HG02798 (cell line): ENCODE measurements at regions not wholly inside any gene's neighbourhood (a gene's known extent, or its start where the extent isn't known, plus 50 kb on each side); places are given as distances from the start of the nearest gene placed in this dataset.

Experiments used
- ATAC-seq: cut with Tn5 transposase; IDR thresholded peaks from one replicate; pipeline ENCODE4 v1.9.1; 2021; ENCODE audit warnings: mild to moderate bottlenecking; ENCODE audit not compliant: unreplicated experiment, poor library complexity

DNA sequence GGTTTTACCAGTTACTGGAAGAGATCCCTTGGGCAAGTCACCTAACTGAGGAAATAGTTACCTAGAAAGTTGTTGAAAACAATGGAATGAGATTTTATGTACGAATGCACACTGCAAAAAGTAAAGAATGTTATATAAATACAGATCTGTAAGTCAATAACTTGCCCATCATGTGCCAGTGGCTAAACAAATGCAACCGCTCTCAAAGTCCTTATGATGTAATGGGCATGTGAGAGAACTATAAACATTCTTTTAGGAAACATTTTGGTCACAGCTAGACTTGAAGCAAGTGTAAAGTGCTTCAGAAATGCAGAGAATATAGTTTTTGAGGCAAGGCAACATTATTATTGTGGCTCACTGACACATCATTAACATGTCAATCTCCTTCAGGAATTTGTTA is 1044.5 kb downstream of the TUSC7 start:
- no peak for ATAC-seq

DNA sequence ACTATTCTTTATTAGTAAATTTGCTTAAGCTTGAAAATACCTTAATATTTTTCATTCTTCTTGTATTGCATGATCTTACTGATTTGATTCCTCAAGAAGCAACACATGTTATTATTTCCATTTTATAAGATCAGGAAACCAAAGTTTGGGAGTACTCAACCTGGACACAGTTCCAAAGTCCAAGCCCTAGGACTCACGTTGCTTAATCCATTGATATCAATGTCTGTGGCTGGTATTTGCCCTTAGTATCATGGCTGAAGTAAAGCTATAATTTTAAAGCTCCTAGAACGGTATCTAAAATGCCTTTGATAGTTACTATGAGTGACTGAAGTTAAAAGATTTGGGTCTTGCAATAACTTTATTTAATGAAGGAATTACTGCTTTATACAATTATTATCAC is 1045.3 kb downstream of the TUSC7 start:
- ATAC-seq: no peak

DNA sequence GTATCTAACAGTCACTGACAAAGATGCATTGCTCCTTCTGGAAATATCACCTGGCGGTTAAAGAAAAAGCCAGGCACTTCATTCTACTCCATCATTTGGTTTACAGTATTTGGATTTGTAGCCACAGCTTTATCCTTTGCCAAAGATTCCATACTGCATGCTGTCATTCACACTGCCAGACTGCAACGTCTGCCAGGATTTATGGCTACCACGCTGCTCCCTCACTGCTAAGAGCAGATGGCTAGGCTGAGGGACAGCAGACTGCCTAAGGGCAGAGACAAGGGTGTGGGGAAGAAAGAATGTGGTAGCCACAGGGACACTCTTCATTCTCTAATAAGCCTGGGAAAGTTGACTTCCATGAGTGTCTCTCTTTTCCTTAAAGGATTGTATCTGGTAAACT is 1047.0 kb downstream of the TUSC7 start:
- no peak for ATAC-seq

DNA sequence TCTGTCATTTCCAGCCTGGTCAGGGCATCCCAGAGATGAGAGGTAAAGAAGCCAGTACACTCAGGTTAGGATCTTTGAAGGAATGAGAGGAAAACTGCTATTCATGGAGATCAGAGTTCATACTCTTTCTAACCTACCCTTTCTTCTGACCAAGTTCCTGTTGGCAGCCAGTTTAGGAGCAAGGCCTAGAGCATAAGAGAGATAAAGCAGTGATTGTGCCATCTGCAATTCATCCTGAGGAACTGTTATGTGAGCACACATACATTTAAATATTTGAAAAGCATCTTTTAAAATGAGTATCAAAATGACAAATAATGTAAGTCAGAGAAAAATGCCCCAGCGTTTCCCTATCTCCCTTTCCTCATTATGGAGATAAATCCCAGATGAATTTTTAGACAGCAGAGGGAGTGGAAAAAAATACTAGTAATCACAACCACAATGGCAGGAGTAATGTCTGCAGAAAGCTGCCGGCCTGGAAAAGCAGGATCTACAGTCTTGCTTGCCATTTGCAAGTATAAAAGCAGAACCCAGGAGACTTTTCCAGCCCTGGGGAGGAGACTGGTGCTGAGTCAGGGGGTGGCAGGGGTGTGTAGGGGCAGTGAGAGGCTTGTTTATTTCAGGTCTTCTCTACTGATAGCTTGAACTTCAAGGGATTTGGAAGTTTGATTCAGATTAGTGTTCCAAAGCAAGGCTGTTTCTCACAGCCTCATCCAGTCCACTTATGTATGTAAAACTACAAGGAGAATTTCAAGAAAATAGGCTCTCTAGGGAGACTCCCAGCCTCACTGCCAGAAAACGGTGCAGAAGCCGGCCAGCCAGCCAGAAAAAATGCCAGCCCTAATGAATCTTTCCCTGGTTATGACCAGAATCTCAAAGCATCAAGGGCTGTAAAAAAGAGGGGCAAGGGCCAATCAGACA is 1052.4 kb downstream of the TUSC7 start:
- ATAC-seq: no peak

DNA sequence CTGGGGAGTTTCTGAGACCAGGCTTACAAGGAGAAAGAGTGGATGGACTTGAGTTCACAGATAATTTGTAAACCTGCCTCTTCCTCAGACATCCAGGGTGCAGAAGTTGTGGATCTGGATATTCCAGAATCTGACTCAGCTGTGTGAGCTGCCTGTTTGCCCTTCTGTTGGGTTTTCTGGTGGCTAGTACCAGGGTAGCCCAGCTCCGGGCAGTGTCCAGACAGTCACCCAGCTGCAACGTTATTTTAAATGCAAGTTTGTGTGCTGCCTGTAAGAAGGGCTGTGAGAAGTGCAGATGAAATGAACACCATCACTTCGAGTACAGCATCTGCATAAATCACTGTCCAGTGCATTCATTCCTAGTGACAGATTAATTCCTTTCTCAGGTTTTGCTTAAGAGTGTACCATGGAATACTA is 1053.0 kb downstream of the TUSC7 start:
- no peak for ATAC-seq

DNA sequence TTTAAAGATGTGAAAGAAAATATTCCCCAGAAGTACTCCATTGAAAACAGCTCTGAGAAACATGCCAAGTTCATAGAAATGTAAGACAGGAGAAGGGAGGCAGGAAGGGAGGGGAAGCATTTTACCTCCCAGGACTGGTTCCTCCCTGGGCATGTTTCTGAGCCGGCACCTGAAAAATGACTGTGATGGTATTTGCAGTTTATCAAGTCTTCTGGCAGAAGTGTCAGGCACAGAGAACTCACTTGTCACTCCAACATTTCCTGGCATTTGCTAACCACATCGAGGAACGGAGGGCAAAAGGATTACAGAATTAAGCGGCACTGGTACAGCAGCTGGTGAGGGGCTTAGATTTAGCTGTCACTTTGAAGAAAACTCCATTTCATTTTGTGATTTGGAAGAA is 1054.0 kb downstream of the TUSC7 start:
- ATAC-seq: no peak

- ATAC-seq: no peak
Observed at GRCh38 chr3:117768581-117768980, 1059.0 kb downstream of the TUSC7 start.

- ATAC-seq: no peak
Observed at GRCh38 chr3:117774130-117774529, 1064.6 kb downstream of the TUSC7 start.

DNA sequence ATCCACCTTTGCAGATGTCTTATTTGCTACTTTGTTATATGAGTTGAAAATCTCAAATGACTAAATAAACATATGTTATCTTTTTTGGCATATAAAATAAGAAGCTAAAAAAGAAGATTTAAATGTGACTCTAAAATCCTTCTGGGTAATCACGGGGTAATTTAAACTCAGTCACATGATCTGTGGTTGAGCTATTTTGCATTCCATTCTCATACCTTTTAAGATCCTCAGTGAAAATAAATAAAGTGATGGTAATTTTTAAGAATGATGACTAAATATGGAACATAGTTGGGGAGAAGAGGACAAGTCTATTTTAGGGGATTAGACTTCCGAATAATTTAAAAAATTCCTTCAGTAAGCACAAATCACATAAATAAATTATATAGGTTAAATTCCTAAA is 1076.8 kb downstream of the TUSC7 start:
- no peak for ATAC-seq

GRCh38 chr3:117788061-117788460 is 1078.5 kb downstream of the TUSC7 start:
- no peak for ATAC-seq

- no peak for ATAC-seq
Observed at GRCh38 chr3:117788506-117788905, 1078.9 kb downstream of the TUSC7 start.

DNA sequence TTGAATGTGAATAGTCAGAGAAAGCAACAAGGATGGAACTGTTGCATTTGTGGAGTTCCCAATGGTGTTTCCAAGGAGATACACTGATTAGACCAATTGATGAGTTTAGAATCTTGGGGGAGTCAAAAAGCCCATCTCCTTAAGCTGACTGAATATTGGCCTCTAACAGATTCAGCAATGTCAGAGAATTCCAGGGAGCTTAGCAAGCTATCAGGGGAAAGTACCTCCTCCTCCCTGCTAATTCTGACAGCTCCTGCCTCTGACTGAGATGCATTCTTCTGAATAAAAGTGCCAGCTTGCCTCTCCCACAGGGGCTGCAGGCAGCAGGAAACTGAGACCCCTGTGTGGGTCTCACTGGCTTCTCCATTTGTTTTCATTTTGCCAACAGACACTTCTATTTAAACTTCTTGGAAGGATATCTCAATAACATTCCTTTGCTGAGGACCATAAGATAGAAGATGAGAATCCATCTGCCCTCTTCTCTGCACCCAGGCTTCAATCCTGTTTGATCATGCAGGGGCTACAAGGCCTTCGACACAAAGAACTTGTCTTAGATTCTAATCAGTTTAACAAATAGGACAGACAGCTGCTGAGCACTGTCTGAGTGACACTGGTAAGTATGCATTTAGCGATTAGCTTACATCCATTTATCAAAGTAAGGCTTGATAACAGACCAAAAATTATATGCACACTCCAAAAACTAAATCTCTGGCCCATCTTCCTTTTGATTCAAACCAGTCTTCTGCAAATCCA is 1080.8 kb downstream of the TUSC7 start:
- ATAC-seq: no peak

- ATAC-seq: no peak
Observed at GRCh38 chr3:117793622-117794265, 1084.2 kb downstream of the TUSC7 start.

DNA sequence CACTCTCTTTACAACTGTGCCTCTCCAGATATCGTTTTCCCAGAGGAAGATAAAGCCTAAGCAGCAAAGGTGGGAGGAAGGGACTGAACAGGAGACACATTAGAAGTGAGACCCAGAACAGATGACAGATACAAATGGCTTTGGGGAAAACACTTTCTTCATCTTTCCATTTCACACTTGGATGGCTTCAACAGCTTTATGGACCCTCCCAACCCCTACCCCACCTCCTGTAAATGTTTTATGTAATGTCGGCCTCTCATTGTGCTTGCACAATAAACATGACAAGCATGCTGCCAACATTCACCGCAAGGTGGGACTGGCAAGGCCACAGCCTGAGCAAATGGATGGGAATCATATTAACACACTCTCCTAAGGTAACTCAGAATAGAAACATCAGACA is 1088.6 kb downstream of the TUSC7 start:
- ATAC-seq: no peak

DNA sequence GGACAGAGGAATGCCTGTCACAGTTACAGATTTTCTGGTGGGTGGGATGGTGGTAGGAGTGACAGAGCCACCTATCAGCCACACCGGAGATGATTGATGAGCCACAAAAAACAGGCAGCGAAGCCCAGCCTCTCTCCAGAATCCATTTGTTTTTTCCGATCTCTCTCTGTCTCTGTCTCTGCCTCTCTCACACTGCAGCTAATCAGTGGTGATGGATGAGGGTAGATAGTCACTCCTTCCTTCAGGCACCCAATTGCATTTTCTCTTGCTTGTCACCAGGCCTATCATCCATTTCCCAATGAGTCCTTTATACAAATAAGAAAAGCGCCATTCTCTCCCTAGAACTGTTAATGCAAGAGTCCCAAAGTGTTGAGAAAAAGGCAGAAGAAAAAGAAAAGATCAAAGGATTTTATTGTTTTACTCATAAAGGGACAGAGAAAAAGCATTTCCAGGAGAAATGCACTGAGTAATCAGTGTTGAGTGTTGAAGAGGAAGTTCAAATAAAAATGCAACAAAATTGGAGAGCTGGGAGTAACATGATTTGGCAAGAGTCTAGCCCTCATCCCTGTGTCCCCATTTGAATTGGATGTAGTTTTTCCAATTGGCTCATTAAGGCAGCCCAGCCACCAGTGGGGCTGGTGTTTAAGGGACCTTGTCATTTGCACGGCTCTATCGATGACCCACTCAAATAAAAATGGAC is 1089.3 kb downstream of the TUSC7 start:
- ATAC-seq: no peak

DNA sequence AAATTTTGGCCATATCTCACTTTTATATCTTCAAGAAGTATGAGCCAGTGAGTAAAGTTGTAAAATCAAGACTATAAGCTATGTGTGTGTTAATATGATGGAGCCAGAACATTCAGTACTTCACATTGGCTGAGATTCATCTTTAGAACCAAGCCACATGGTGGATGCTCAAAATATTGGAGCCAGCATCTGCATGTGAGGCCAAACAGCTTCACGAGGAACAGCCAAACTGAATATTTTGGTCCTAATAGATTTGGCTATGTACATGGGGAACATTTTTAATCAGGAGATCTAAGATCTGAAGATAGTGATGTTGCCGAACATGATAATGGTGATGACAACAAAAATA is 1089.8 kb downstream of the TUSC7 start:
- no peak for ATAC-seq

- no peak for ATAC-seq
Observed at GRCh38 chr3:117801912-117802239, 1092.3 kb downstream of the TUSC7 start.

DNA sequence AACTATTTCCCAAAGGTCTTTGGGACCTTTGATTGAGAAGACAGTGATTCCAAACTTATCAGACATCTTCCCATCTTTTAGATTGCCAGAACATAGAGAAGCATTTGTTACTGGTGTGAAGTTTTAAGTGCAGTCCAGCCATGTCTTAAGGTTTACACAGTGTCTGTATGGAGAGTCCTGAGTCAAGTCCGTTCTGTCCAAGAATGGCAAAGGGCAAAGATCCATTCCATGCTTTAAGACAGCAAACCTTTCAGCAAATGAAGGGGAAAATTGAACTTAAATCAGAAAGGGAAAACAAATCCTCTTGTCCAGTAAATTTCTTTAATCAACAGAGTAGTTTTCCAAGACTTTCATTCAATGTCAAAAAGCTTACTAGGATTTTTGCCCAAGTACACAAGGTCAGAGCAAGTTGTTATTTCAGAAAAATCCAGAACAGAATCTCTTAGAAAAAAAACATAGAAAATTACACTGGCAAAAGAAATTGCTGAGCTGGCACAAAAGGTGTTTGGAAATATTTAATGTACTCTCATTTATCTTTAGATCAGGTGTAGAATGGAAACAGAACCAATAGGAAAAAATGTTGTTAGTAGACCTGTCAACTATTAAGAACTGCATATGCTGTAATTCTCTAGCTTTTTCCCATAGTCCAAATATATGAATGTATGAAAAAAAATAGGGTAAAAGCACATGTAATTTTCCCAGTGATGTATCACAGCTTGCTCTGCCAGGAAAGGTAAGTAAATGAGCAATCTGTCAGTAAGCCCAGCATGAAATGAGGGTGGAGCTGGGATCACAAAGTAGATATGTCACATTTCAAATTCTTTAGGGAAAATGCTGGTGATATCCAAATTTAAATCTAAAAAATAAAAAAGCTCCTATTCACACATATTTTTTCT is 1099.9 kb downstream of the TUSC7 start:
- no peak for ATAC-seq

- no peak for ATAC-seq
Observed at GRCh38 chr3:117811786-117812185, 1102.2 kb downstream of the TUSC7 start.

DNA sequence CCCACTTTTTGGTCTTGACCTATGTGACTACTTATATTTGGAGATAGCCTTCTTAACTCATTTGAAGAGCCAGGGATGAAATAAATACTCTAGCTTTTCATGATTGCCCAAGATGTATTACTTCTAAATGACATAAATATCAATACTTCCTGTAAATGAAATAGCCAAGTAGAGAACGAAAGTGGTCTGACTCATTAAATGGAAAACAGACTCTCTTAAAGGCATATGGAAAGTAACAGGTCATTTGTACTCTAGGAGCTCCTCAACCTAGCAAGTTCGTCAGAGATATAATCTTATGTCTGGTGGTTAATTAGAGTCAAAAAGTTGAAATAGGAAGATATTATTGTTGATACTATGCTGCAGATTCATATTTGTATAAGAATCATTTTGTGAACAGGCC is 1105.4 kb downstream of the TUSC7 start:
- no peak for ATAC-seq
